Ecto neural progenitor cell (in vitro differentiated cells): ENCODE measurements at regions not wholly inside any gene's neighbourhood (a gene's known extent, or its start where the extent isn't known, plus 50 kb on each side); places are given as distances from the start of the nearest gene placed in this dataset.

Source experiments
- DNase-seq: peaks from one replicate; pipeline ENCODE4 v3.0.0-alpha.2; 2018; ENCODE audit warnings: low spot score

DNA sequence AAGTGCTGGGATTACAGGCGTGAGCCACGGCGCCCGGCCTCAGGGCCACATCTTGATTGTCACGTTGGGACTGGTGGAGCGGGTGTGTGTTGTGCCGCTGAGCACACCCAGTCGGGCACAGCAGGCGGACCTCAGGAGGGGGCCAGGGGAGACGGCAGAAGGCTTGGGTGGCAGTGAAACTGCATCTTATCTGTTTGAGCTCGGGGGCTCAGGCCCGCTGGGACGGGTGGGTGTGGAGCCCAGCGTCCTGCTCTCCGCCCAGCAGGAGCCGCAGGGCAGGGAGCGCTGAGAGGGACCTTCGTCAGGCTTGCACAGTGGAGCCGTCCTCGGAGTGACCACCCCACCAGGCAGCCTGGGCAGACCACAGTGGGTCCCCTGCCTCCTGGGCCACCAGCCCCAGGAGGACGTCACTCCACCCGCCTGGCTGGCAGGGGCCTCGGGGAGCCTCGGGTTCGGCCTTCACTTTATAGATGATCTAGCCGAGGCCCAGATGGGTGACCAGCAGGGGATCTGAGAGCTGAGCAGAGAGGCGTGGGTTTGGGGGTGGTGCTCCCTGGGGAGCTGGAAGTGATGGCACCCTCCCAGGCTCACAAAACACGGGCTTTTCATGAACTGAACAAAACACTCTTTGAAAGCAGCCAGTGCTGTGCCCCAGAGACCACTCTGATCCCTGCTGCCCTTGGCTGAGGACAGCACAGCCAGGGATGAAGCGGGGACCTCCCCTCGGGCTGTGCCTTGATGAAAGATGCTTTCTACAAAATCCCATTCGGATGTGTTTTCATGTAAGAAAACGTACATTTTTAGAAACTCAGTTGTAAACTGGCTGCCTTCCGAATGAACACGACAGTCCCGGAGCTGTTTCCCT lies 181.1 kb downstream of the SEC14L1 start:
- peak; percentile 45 for DNase-seq

DNA sequence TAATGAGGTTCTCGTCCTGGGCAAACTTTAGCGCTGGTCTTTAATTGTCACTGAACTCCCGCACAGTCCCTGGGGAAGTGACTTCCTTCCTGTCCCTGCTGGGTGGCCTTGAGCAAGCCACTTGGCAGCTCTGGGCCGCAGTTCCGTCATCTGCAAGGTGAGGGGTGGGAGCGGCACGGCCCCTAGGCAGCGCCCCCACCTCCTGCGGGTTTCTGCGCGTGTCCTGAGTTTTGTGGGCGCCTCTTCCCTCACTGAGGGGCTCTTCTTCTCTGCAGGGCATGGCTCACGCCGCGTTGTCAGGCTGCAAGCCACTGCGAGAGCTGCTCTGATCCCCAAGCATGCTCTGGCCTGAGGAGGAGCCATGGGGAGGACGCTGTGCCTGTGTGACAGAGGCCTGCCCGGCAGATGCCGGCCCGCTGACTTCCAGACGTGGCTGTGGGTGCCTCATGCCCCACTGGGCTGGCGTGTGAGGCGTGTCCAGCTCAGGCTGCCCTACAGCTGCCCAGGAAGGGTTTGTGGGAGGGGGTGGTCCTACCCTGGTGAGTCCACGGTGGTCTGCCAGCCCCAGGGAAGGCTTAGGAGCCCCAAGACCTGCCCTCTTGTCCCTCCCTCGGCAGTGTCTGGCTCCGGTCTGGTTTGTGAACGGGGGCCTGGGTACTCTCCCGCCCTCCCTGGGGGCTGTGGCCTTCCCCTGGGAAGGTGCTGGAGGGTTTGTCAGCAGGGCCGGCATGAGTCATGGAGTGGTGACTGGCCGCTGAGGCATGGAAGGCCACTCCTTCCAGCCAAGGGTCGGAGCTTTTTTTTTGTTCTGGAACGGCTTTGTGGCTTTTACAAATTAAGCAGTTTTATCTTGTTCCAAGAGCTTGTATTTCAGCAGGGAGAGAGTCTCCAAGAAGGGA lies 182.0 kb downstream of the SEC14L1 start:
- DNase-seq = peak; percentile 75

DNA sequence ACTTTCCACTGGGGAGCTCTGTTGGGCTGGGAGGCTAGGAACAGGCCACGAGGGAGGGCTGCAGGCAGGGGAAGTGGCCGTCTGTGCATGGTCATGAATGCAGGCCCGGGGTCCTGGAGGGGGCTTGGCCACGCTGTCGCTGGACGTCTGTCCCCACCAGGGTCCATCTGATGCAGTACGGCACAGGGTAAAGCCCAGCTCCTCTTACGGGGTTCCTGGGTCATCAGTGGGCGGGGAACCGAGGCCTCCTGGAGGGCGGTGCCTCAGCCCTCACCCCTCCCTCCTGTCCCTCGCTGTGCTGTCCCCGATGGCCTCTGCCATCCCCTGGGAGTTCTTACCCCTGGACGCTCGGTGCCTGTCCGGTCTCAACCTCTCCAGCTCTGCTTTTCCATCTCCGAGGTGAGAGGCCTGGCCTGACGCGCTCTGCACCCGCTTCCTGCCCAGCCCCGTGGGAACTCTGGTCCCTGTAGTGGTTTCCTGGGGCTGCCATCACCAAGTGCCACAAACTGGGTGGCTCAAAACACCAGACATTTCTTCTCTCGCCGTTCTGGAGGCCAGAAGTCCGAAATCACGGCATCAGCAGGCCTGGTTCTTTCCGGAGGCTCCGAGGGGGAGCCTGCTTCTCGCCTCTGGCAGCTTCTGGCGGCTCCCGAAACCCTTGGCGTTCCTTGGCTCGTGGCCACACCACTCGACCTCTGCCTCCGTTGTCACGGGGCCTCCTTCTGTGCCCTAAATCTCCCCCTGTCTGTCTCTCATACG lies 182.8 kb downstream of the SEC14L1 start:
- DNase-seq = peak; percentile 63

DNA sequence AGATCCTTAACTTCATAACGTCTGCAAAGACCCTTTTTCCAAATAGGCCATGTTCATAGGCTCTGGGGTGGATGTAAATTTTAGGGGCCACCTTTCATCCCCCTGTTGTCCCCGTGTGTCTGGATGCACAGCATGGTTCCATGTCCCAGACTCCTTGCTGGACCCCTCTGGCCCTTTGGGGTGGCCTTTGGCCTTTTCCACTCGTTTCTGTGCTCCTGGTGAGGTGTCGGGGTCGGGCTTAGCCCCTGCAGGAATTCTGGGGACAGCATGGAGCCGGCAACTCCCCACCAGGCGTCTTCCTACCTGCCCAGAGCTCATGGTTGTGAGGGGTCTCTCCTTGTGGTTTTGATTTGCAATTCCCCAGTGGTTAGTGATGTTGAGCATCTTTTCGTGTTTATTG lies 183.5 kb downstream of the SEC14L1 start:
- DNase-seq = peak; percentile 44

DNA sequence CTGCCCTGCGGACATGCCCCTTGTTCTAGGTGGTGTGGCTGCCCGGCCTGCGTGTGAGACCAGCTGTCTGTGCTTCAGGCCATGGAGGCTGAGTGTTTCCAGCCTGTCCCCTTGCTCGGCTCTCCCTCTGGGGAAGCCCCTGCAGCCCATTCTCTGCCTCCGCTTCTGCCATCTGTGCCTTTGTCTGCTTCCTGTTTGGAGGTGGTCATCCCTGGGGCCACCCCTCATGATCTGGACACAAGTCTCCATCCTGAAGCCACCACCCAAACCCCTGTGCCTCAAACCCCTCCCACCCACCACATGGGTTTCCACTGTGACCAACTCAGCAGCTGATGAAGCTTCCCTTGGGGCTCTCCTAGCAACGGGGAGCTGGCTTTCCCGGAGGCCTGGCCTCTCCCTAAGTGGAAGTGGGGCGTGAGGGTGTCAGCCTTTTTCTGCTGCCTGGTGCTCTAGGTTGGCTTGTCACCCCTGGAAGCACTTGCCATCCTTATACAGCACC lies 184.9 kb downstream of the SEC14L1 start:
- peak; percentile 49 for DNase-seq

DNA sequence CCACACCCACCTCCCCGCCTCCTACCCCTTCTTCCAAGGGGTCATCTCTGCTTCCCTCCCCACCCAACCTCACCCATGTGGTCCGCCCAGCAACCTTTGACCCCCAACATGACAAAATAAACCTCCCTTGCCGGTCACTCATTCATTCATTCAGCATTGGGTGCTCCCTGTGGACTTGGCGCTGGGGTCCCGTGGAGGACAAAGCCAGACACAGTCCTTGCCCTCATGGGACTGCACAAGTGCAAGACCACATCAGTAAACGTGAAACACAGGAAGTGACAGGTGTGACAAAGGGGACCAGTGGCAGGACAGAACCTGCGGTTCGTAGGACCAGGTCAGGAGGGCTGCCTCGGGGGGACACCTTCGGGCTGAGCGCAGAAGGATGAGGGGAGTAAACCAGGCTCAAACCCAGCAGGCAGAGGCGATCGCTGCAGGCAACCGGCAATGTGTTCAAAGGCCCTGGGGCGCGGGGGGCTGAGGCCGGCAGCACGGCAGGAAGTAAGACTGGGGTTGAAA lies 185.4 kb downstream of the SEC14L1 start:
- DNase-seq = peak; percentile 44

DNA sequence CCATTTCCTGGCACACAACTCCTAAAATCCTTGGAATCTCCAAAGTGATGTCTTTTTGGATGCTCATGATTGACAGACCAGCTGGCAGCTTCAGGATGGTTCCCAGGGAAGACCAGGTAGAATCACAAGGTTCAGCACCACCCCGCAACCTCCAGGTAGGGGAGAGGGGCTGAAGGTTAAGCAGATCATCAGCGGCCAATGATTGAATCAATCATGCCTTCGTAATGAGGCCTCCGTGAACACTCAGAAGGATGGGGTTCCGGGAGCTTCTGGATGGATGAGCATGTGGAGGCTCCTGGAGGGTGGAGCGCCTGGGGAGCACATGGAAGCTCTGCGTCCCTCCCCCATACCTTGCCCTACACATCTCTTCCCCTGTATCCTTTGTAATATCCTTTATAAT lies 185.9 kb downstream of the SEC14L1 start:
- DNase-seq = peak; percentile 41

DNA sequence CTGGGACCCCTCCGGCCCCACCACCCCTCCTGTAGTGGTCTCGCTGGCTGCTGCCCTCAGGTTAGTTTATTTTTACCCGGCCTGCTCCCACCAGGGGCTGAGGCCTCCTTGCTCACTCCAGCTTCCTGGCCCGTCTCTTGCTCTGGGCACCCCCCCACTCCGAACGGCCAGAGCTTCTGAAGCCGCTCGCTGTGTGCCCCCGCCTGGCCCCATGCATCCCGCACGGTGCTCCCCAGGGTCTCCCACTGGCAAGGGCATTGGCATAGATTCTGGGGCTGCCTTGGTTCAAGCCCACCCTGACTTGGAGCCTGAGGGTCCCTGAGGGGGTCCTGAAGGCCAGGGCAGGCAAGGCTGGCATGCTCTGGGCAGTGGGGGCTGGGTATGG lies 186.4 kb downstream of the SEC14L1 start:
- peak; percentile 53 for DNase-seq

DNA sequence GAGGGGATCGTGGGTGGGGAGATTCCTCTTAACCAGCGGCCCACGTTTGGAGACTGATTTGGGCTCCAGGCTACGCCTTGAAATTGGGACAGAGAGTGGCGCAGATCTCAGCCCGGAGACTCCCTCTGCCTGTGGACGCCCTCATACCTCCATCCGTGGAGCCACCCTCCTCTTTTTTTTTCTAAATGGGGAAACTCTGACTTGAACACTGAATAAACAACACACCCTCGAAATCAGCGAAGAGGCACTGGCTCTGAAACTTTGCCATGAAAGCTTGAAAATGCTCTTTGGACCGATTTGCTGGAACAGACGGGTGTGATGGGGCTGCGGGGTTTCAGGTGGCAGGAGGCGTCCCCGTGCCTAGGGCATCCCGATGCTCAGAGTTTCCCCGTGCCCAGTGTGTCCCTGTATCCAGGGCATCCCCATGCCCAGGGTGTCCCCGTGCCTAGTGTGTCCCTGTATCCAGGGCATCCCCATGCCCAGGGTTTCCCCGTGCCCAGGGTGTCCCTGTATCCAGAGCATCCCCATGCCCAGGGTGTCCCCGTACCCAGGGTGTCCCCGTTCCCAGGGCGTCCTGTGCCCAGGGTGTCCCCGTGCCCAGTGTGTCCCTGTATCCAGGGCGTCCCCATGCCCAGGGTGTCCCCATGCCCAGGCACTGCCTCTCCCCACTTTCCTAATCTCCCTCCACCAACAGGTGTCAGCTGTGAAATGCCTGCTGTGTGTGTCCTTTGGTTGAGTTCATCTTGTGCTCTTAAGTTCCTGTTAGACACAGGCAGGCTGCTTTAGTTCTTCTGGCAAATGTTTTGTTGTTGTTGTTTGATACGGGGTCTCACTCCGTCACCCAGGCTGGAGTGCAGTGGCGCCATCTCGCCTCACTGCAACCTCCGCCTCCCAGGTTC lies 187.0 kb downstream of the SEC14L1 start:
- DNase-seq = peak; percentile 45

DNA sequence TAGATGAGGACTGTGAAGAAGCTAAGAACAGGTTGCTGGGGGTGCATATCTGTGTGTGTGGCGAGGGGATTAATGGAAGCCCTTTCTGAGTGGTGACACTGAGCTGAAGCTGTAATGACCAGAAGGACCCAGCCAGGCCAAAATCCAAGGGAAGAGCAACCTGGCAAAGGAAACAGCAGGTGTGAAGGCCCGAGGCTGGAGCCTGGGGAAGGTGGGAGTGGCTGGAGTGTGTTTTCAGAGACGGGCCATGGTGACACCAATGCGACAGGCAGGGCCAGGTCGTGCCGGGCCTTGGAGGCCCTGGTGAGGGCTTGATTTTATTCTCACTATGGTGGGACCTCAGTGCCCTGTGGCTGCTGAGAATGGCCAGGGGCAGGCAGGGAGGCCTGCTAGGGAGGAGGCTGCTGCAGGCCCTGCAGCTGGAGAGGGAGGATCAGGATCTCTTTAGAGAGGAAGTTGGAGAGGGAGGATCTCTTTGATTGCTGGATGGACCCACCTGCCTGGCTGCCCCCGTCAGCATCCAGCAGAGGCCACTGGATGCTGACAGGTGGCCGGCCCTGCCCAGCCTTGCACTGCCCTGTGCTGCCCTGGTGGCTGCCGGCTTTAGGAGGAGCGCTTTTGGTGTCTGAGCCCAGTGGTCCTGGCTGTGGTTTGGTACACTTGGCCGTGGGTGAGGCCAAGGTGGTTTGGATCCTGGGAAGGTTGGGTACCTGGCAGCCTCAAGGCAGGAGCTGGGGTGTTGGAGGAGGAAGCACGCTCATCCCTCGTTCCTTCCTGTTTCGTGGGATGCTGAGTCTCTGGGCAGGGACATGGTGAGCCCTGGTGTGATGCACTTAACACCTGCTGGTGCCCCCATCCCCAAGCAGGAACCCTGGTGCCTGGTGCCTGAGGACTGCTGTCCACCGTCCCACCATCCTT lies 188.3 kb downstream of the SEC14L1 start:
- DNase-seq = peak; percentile 49

DNA sequence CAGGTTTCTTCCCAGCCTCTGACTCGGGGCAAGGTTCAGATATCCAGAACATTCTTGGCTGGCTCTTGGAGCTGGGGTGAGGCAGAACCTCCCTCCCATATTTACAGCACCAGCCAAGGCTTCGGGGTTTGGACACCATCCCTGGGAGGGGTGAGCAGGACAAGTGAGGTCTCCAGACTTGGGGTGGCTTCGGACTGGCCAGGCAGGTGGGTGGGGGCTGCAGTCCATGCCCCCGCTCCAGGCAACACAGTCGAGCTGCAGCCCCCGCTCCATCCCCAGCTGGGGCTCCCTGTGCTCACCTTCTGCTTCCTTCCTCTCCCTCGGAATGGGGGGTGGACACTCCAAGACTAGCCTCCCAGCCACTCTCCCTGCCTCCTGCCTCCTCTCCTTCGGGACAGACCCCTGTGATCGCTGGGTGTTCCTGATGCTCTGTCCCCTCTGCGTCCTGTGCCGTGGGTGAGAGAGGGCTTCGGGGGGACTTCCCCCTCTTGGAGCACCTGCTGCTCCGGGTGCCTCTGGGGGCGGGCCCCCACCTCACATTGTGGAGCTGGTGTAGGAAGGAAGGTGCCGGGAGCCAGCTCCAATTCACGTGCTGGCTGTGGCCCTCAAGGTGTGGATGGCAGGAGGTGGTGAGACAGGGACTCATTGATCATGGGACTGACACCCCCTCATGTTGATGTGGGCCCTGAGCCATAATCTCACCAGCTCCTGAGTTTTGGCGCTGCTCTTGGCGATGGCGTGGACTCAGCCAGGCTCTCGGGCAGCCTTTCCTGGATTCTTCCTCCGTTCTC lies 189.2 kb downstream of the SEC14L1 start:
- DNase-seq = peak; percentile 48

DNA sequence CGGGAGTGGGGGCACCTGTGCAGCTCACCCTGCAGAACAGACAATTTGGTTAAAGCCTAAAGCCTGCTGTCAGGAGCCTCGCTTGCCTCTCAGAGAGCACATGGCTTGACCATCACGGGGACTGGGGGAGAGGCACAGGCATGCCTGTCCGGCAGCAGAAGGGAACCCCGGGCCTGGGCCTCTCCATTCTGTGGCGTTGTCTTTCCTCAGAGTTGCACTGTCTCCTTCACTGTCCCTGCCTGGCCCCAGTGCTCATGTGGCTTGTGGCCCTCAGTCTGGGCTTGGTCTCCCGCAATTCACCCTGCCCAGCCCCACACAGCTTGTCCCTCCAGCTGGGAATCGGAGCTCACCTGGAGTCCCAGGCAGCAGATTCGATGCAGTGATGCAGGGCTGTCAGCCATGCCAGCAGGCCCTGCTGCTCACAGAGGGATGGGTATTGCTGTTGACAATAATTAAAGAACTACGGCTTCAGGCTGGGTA lies 189.9 kb downstream of the SEC14L1 start:
- no peak for DNase-seq

DNA sequence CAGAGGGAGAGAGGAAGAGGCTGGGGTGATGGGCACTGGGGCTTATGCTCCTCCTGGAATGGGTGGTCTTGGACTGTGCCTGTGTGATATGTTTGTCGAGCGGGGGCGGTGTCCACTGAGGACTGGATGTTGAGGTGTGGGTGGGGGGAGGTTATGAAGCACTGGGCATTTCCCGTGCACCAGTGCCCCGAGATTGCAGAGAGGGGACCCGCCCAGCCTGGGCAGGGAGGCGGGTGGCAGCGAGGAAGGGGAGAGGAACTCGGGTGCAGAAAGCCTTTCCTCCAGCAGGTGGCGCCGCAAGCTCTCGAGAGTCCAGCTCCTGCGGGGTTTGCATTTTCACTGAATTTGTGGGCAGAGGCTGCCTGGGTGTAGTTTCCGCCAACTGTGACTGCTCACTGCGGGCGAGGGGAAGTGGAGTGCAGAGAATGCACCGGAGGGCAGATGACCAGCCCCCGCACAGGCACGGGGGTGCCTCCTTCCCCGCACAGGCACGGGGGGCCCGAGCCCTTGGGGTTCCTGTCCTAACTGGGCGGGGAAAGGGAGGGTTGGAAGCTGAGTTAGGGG lies 190.6 kb downstream of the SEC14L1 start:
- DNase-seq = peak; percentile 96

DNA sequence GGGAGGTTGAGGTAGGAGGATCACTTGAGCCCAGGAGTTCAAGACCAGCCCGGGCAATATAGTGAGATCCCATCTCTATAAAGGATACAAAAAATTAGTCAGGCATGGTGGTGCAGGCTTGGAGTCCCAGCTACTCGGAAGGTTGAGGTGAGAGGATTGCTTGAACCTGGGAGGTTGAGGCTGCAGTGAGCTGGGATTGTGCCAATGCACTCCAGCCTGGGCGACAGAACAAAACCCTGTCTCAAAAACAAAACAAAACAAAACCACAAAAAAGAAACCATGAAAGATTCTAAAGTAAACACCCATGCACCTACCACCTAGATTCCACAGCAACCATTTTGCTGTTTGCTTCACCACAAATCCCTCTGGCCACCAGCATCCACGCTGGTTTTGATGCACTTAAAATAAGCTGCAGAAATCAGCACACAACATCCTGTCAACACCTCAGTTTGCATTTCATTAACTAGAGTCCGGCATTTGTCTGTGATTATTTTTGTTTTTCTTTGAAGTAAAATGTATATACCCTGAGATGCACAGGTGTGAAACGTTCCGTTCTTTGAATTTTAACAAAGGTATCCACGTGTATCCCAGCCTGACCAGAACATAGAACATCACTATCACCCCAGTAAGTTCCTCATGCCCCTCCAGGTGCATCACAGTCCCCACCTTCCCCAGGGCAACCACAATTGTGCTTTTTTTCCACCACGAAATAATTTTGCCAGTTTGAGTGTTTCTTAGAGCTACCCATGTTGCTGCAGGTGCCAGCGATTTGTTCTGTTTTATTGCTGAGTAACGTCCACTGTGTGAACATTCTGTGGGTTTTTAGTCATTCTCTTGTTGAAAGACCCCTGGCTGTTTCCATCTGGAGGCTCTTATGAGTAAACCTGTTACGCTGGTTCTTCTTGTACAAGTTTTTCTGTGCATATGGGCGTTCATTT lies 191.5 kb downstream of the SEC14L1 start:
- DNase-seq = peak; percentile 37

DNA sequence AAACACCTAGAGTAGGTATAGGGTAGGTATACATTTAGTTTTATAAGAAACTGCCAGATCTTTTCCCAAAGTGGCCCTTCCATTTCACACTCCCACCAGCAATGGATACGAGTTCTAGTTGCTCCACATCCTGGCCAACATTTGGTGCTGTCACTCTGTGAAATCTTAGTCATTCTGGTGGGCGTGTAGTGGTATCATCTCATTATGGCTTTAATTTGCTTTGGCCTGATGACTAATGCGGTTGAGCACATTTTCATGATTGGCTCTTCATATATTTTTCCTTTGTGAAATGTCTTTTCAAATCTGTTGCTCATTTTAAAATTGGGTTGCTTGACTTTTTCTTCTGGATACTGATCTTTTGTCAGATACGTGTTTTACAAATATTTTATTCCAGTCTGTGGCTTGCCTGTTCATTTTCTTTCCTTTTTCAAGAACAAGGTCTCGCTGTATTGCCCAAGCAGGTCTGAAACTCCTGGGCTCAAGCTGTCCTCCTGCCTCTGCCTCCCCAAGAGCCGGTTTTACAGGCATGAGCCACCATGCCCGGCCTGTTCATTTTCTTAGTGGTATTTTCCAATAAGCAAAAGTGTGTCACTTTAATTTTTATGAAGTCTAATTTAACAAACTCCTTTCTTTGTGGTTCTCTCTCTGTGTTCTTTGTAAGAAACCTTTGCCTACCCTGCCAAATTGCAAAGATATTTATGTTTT lies 192.4 kb downstream of the SEC14L1 start:
- peak; percentile 35 for DNase-seq

DNA sequence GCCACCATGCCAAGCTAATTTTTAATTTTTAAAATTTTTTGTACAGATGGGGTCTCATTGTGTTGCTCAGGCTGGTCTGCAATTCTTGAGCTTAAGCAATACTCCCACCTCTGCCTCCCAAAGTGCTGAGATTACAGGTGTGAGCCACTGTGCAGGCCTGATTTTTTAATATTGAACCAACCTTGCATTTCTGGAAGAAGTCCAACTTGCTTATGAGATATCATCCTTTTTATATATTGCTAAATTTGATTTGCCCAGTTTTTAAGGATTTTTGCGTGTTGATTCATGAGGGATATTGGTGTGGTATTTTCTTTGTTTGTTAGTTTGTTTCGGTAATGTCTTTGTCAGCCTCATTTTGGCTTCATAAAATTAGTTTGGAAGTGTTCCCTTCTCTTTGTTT lies 196.4 kb downstream of the SEC14L1 start:
- peak; percentile 20 for DNase-seq
